Coronary artery (tissue), 2 donors: ENCODE measurements at regions not wholly inside any gene's neighbourhood (a gene's known extent, or its start where the extent isn't known, plus 50 kb on each side); places are given as distances from the start of the nearest gene placed in this dataset.

Experiments
- DNase-seq: peaks from one replicate; pipeline ENCODE4 v3.0.0-alpha.2; 2017; ENCODE audit warnings: low spot score
- H3K27ac ChIP-seq, 2 donors: fragments of 200-600 bp; sonication (generic); one replicate each; pipeline ENCODE4 v1.5.1; 2016 to 2019
- H3K4me3 ChIP-seq: fragments of 200-600 bp; sonication (generic); 2 replicates; pipeline ENCODE4 v1.5.1; 2016; ENCODE audit warnings: mild to moderate bottlenecking, moderate library complexity
- CTCF ChIP-seq: fragments of 200-600 bp; sonication (generic); IDR thresholded peaks from one replicate; pipeline ENCODE4 v1.5.1; 2019; ENCODE audit warnings: antibody characterized with exemption

GRCh38 chr6:165746331-165746730 is 83.3 kb upstream of the PDE10A start:
- Histone ChIP-seq H3K27ac (no peak overlapping the region), H3K4me3 (no peak overlapping the region)
- DNase-seq = no peak
- TF ChIP-seq CTCF = no peak

GRCh38 chr6:165745492-165745891 is 82.5 kb upstream of the PDE10A start:
- no peak overlapping the region for H3K27ac ChIP-seq
- TF ChIP-seq CTCF = no peak
- no peak overlapping the region for H3K4me3 ChIP-seq
- DNase-seq = no peak

- Histone ChIP-seq H3K27ac (no peak overlapping the region), H3K4me3 (no peak overlapping the region)
- TF ChIP-seq CTCF = no peak
- DNase-seq = no peak
Measured at GRCh38 chr6:165744555-165745228, 81.7 kb upstream of the PDE10A start.

GRCh38 chr6:165743366-165743898 is 80.4 kb upstream of the PDE10A start:
- Histone ChIP-seq H3K27ac (no peak overlapping the region), H3K4me3 (no peak overlapping the region)
- no peak for TF ChIP-seq CTCF
- DNase-seq = no peak

- TF ChIP-seq CTCF = no peak
- Histone ChIP-seq H3K27ac (no peak overlapping the region), H3K4me3 (no peak overlapping the region)
- no peak for DNase-seq
Measured at GRCh38 chr6:165742047-165742446, 79.0 kb upstream of the PDE10A start.

GRCh38 chr6:165737396-165737795 is 74.4 kb upstream of the PDE10A start:
- no peak for TF ChIP-seq CTCF
- DNase-seq = no peak
- Histone ChIP-seq H3K4me3 (no peak overlapping the region), H3K27ac (no peak overlapping the region)

GRCh38 chr6:165735065-165735464 is 72.0 kb upstream of the PDE10A start:
- H3K4me3 ChIP-seq = no peak overlapping the region
- H3K27ac ChIP-seq = no peak overlapping the region
- no peak for TF ChIP-seq CTCF
- no peak for DNase-seq
